NOMO-1 treated with dmso at 0.1 percent for 144 hours (cell line): ENCODE measurements at regions not wholly inside any gene's neighbourhood (a gene's known extent, or its start where the extent isn't known, plus 50 kb on each side); places are given as distances from the start of the nearest gene placed in this dataset.

Experiments used
- DNase-seq: peaks from one replicate; lab custom pipeline; 2025; ENCODE audit not compliant: unreplicated experiment; lab: John Stamatoyannopoulos, UW

DNA sequence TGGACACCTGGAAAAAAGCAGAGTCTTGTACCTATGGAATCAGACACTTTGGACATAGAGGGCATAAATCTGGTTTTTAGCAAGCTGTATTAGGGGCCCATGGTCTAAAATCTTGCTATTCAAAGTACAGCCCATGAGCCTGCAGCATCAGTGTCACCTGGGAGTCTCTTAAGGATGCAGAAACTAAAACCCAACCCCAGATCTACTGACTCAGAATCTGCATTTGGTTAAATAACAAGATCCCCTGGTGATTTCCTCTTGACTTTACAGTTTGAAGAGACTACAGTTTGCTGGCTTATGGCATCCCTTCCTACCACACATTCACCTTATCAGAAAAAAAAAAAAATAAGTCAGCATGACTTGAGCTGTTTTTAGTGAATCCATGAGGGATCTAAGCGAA is 74.9 kb upstream of the NR2F2 start:
- no peak for DNase-seq

DNA sequence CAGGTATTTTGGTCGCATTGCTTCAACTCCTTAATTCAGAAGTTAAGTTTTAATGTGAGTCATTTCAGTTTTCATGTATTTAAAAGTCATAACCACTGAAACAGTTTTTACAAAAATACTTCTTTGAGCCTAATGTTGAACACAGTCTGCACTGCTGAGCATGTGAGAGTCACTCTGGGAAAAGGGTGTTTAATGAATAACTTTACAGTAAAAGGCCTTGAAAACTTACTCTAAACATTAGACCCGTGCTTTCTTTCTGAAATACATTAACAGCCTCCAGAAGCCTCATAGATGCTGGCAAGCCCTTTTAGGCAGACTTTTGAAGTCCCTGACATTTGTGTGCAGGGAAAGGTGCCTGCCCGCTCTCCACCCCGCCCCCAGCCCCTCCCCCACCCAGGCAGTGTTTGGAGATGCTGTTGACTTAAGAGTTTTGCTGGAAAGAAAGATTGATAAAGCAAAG is 68.9 kb upstream of the NR2F2 start:
- DNase-seq, result no peak

DNA sequence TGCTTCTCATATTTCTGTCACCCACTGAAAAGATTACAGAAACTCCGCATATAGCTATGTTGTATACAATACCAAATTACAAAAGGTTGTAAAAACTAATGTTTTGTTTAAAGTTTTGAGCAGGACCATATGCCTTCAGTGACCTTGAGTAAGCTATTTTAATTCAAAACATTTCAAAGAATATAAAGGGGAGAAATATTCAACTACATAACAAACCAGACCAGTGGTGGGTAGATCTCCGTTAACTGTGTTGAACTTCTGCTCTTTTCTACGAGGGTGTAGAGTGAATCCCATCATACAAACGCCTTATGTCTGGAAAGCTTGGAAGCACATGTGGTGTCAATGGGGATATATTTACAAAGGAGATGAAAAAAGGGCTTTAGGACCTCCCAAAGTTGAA is 68.4 kb upstream of the NR2F2 start:
- no peak for DNase-seq

DNA sequence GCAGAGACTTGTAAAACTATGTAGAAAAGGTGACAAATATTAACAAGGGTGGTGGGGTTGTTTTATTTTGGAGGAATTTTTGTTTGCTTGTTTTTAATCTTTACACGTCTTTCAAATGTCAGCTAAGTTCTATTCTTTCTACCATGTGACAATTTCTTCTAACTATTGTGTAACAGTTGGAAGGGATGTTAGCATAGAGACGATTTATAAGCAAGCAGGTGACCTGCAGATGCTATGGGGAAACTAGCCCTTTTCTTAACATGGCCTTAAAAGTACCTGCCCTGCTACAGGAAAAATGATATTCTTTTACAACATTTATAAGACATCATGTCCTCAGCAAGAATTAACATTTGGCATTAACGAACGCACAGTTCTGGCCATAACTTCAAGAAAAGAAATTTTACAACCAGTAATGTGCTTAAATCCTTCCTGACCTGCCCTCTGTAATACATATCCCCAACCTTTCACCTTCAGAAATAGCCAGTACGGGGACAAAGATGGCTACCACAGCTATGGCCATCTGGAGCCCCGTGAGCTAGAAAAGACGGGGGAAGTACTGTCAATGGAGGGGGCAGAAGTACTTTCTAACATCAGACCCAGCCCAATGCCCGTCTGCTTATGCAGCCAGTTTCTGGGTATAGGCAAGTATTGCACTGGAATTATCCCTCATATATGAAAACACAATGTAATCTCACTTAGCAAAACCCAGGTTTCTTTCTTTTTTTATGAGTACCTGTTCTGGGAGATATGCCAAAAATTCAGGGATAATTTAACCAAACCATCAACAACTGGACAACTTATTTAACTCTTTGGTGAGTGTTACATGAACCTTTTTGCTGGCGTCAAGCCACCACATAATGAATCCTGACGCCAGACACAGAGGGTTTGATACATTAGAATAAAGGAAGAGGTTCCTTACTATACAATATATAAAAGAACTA is 67.7 kb upstream of the NR2F2 start:
- DNase-seq, result no peak

DNA sequence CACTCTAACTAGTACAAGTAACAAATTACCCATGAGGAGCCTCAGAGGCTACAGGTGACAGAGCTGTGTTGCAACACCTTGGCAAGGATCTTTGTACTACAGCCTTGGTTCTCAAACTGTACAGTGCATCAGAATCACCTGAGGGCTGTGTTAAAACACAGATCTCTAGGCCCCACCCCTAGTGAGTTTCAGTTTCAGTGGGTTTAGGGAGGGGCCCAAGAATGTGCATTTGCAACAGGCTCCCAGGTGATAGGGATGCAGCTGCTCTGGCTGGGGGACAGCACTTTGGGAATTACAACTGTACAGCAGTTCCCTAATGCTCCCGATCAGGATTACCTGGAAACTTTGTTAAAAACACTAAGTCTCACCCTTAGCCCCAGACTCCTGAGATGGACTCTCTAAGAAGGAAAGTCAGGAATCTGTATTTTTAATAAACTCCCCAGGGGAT is 66.1 kb upstream of the NR2F2 start:
- no peak for DNase-seq

DNA sequence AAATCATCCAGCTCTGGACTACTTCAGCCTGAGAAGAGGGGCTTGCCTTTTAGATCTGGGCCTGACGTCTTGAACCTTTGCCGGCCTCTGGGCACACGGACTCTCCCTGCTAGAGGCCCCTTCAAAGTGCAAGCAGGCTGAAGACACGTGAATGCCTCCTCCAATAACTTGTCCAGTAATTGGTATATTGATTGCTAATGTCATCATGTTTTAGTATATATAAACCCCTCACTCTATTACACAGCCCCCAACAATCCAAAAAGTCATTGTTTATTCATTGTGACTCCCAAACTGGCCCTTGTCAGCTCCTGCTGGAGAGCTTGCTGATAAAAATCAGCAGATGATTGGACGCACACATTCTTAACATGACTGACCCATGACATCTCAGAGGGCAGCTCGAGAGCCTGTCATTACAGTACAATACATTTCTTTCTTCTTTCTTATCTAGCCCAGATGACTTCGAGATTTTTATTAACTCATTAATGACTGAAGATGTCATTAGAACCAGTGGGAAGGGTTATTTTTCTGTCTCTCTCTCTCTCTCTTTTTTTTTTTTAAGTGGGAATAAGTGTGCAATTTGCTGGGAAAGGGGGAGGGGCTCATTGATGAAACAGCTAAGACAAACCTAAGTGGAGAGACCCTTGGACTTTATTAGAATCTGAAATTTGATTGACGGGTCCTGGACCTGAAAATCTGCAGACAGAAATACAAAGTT is 65.5 kb upstream of the NR2F2 start:
- no peak for DNase-seq

DNA sequence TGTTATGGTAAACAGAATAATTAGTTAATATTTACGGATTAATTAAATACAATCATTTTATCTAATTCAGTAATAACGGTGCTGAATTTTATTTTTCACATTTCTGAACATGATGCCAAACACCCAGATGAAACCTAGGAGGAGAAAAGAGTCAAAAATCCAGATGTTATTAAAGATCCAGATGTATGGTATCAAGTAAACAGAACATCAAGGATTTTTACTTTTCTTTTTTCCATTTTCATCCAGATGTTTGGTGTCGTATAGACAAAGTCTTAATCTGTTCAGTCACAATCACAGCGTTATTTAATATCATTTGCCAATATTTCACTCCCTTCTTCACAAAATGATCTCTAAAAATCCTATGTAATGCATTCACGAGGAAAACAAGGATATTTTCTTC is 64.0 kb upstream of the NR2F2 start:
- no peak for DNase-seq

DNA sequence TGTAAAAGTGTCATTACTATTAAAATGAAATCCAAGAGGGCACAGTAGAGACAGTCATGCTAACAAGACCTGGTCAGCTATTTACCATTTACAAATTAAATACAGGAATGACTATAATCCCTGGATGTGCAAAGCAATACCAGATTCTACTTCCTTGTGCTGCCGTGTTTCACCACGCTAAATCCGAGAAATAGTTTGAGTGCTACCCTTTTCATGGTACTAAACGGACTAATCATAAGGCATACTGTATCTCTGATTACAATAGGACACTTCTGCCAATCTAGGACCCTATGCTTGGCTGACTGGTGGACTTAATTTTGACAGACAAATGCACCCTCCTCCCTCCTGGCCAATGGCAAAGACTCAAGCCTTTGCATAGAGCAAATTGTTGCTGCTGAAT is 63.0 kb upstream of the NR2F2 start:
- no peak for DNase-seq

DNA sequence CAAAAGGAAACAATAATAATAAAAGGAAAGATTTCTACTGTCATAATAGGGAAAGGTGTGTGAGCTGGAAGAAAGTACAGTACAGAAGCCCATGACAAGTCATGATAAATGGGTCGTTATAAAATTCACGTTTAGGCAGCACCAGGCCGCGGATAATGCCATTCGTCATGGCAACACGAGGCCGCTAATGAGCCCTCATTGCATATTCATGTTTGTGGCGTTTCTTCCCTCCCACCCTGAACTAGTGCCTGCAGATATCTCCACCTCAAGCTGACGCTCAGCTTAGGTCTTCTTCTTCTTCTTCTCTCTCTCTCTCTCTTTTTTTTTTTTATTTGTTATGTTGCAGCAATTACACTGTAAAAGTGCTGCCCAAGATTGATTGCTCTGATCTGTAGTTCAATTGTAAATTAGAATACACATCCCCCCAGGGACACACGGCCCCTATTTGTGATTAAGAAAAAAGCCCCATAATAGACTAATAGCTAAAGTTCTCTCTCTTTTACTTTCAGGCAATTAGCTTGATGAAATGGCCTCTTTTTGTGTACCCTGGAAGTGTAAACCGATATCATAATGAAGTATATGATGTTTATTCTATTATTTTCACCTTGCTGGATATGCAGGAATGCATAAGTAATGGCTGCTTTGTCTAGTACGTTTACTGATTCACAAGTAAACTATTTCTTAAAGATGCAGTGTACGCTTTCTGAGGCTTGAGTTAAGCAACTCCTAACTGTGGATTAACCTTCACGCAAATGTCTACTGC is 61.9 kb upstream of the NR2F2 start:
- no peak for DNase-seq

DNA sequence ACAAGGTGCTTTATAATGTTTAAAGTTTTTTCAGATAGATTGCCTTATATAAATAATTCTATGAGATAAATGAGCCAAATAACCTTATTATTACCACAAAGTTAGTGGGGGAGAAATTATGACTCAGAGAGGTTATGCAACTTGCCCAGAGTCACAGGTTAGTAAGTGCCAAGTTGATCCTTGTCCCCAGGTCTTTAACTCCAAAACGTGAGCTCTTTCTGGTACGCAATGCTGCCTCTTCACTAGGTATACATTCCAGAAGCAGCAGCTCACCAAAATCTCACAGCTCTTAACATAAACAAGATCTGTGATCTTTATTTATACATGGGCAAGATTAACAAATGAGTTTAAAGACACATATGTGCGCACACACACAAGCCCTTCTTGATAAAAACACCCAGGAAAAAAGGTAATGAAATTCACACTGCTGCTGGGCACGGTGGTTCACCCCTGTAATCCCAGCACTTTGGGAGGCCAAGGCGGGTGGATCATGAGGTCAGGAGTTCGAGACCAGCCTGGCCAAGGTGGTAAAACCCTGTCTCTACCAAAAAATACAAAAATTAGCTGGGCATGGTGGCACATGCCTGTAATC is 59.8 kb upstream of the NR2F2 start:
- no peak for DNase-seq

DNA sequence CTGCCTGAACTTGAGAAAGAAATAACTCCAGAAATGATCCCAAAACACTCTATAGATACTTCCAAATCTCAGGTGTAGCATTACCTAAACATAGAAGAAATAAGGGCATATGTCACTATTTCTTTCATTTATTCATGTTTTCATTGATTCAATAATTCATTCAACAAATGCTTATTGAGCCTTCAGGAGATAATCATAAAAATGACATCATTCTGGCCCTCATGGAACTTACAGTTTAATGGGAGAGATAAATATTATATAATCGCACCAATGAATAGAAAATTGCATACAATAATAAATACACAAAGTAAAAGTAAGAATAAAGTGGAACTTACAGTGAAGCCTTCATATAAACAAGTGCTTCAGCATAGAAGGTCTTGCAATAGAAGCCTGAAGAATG is 58.1 kb upstream of the NR2F2 start:
- DNase-seq, result no peak

DNA sequence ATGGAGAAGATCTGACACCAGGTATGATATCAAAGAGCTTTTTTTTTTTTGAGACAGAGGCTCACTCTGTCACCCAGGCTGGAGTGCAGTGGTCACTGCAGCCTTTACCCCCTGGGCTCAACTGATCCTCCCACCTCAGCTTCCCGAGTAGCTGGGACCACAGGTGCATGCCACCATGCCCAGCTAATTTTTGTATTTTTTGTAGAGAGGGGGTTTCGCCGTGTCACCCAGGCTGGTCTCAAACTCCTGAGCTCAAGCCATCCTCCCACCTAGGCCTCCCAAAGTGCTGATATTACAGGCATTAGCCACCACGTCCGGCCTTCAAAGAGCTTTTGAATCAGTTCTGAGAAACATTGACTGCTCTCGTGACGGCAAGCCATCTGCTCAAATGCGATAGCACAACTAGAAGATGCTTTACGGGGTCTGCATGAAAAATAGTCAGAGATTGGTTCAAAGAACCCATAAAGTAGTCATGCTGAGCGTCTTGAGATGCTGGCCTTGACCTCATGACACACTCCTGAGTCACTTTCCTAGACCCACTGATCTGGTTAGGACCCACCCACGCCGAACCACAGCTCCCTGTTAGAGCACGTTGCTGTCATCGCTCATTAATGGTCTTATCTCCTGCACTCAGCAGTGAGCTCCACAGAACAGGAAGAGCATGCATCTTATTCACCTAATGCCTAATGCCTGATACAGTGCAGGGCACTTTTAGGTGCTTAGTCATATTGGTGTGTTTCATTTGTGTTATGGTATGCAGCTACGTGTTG is 57.0 kb upstream of the NR2F2 start:
- DNase-seq, result no peak

DNA sequence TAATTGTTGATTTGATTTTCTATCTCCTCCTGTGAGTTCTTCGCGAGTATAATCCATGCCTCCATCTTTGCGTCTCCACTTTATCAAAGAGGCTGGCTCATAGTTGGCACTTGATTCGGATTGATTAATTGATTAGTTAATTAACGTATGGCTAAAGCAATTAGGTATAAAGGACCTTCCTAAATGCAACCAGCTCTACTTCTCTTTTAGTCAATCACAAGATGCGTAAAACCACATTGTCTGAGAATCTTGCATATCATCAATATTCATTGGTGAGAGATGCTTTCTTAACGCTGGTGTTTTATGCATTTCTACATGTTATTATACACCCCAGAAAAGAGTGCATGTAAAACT is 56.4 kb upstream of the NR2F2 start:
- no peak for DNase-seq

DNA sequence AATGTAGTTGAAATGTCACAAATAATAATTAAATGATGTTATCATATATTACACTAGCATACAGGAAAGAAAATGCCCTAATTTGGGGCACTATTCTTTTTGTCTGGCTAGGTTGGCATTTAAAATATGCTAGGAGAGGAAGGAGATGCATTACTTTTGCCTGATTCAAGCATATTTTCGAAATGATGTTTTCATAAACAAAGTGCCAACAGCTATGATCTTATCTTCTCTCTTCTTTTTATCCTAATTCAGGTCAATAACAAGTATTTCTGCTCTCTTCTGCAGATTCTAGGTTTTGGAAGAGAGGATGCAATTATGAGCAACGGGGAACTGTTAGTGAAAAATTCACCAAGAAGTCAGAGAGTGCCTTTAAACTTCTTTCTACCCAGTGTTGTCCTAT is 55.8 kb upstream of the NR2F2 start:
- DNase-seq, result no peak

DNA sequence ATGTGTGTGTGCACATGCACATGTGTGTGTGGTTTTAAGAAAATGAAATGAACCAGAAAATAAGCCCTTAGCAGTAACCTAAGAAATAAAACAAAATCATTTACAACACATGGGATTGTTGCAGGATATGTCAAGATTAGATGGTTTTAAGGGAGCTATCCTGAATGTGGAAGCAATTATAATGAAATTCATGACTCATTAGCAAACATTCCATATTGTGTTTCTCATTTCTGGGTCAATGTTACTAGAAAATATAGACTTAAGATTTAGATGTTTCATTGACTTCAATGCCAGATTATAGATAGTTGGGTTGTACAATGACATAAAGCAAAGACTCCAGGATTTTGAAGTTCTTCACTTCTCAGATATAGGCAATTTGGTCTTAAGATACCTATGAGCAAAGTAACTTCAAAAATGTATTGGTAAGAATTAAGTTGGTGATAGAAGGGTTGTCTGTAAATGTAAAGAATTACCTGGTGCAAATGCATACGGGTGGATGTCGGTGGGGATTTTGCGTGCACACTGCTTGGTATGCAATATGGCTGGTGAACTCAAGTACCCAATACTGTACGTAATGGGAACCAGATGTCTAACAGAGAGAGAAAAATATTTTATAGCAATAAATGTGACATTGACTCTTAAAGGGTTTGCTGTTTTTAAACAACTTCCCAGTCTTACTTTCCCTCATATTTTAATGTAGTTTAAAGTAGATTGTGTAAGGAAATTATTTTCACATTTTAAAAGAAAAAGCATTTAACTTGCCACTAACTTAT is 53.9 kb upstream of the NR2F2 start:
- DNase-seq, result no peak
